Breast epithelium (tissue), 3 donors: ENCODE measurements at regions not wholly inside any gene's neighbourhood (a gene's known extent, or its start where the extent isn't known, plus 50 kb on each side); places are given as distances from the start of the nearest gene placed in this dataset.

ENCODE experiments used
- POLR2A ChIP-seq: fragments of 450-650 bp; IDR thresholded peaks from one replicate; pipeline ENCODE4 v1.6.1; 2016; ENCODE audit warnings: antibody characterized with exemption, mild to moderate bottlenecking, moderate library complexity
- POLR2AphosphoS5 ChIP-seq, 3 donors: sonication (generic); formaldehyde crosslinking; IDR thresholded peaks; one replicate each; pipeline ENCODE4 v1.6.1; 2017; ENCODE audit warnings: antibody characterized with exemption in 3 of 3
- TF ChIP-seq, protein P1 (sequence below), 3 donors: fragments of 450-650 bp; IDR thresholded peaks; one replicate each; pipeline ENCODE4 v1.5.1; 2016 to 2017; ENCODE audit warnings: antibody characterized with exemption in 3 of 3, mild to moderate bottlenecking in 3 of 3, moderate library complexity in 3 of 3

DNA sequence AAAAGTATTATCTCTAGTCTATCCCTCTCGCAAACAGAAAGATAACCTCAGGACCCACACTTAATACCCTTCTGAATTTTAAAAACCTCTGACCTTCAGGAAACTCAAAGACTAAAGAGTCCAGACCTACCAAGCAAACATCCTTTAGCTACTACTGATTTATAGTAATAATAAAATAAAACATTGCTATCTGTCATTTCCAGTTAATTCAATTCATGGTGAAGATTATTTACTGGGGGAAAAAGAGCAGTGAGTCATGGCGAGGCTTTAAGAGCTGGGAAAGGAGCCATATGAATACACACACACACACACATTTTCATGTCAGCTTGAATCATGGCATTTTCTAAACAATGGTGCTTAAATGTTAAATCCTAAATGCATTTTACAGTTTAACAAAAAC is 87.1 kb downstream of the FAM76B start:
- TF ChIP-seq, protein P1, sequence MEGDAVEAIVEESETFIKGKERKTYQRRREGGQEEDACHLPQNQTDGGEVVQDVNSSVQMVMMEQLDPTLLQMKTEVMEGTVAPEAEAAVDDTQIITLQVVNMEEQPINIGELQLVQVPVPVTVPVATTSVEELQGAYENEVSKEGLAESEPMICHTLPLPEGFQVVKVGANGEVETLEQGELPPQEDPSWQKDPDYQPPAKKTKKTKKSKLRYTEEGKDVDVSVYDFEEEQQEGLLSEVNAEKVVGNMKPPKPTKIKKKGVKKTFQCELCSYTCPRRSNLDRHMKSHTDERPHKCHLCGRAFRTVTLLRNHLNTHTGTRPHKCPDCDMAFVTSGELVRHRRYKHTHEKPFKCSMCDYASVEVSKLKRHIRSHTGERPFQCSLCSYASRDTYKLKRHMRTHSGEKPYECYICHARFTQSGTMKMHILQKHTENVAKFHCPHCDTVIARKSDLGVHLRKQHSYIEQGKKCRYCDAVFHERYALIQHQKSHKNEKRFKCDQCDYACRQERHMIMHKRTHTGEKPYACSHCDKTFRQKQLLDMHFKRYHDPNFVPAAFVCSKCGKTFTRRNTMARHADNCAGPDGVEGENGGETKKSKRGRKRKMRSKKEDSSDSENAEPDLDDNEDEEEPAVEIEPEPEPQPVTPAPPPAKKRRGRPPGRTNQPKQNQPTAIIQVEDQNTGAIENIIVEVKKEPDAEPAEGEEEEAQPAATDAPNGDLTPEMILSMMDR (IDR thresholded peaks at IDR 0.05), result no peak
- TF ChIP-seq POLR2A (no peak), POLR2AphosphoS5 (IDR thresholded peaks at IDR 0.05) (no peak)
